Mesendoderm (in vitro differentiated cells): ENCODE measurements at regions not wholly inside any gene's neighbourhood (a gene's known extent, or its start where the extent isn't known, plus 50 kb on each side); places are given as distances from the start of the nearest gene placed in this dataset.

ENCODE experiments used
- DNase-seq: peaks from one replicate; pipeline ENCODE4 v3.0.0; 2013
- H2AK5ac ChIP-seq: 2 replicates; pipeline ENCODE4 v1.6.1; 2013; ENCODE audit warnings: low read length, inconsistent platforms
- H2BK120ac ChIP-seq: 2 replicates; pipeline ENCODE4 v1.6.1; 2013; ENCODE audit warnings: low read depth, mild to moderate bottlenecking, low read length, moderate library complexity, mixed read lengths
- H2BK15ac ChIP-seq: replicated peaks from 2 replicates; pipeline ENCODE4 v1.6.1; 2013; ENCODE audit warnings: low read depth, mild to moderate bottlenecking, moderate library complexity
- H2BK5ac ChIP-seq: 2 replicates; pipeline ENCODE4 v1.6.1; 2013; ENCODE audit warnings: low read length, inconsistent platforms
- H3K18ac ChIP-seq: 2 replicates; pipeline ENCODE4 v1.6.1; 2013; ENCODE audit warnings: mild to moderate bottlenecking, low read length, mixed read lengths
- H3K23ac ChIP-seq: one replicate; pipeline ENCODE4 v1.6.1; 2013; ENCODE audit warnings: low read length
- H3K27ac ChIP-seq: 2 replicates; pipeline ENCODE4 v1.5.1; 2013; ENCODE audit warnings: low read depth, mild to moderate bottlenecking, inconsistent platforms, low read length, moderate library complexity
- H3K27me3 ChIP-seq: 2 replicates; pipeline ENCODE4 v1.6.1; 2013; ENCODE audit warnings: low read length, control low read depth, mild to moderate bottlenecking, inconsistent platforms; ENCODE audit not compliant: insufficient read depth, poor library complexity
- H3K36me3 ChIP-seq: 2 replicates; pipeline ENCODE4 v1.6.1; 2013; ENCODE audit warnings: low read length, inconsistent platforms; ENCODE audit not compliant: control insufficient read depth, insufficient read depth
- H3K4ac ChIP-seq: one replicate; pipeline ENCODE4 v1.6.1; 2013; ENCODE audit warnings: low read depth, mild to moderate bottlenecking, low read length, moderate library complexity
- H3K4me1 ChIP-seq: 2 replicates; pipeline ENCODE4 v1.6.1; 2013; ENCODE audit warnings: low read depth, low read length, inconsistent platforms; ENCODE audit not compliant: control insufficient read depth
- H3K4me2 ChIP-seq: 2 replicates; pipeline ENCODE4 v1.6.1; 2013; ENCODE audit warnings: low read length
- H3K4me3 ChIP-seq: 2 replicates; pipeline ENCODE4 v1.5.1; 2013; ENCODE audit warnings: mild to moderate bottlenecking, low read length
- H3K56ac ChIP-seq: one replicate; pipeline ENCODE4 v1.6.1; 2013; ENCODE audit warnings: low read length
- H3K79me1 ChIP-seq: 2 replicates; pipeline ENCODE4 v1.6.1; 2013; ENCODE audit warnings: low read length, inconsistent platforms
- H3K79me2 ChIP-seq: 2 replicates; pipeline ENCODE4 v1.6.1; 2013; ENCODE audit warnings: mild to moderate bottlenecking, low read length; ENCODE audit not compliant: control insufficient read depth, insufficient read depth
- H3K9ac ChIP-seq: 2 replicates; pipeline ENCODE4 v1.6.1; 2013; ENCODE audit warnings: low read length, inconsistent platforms
- H4K5ac ChIP-seq: one replicate; pipeline ENCODE4 v1.6.1; 2013; ENCODE audit warnings: low read length
- H4K8ac ChIP-seq: one replicate; pipeline ENCODE4 v1.6.1; 2013; ENCODE audit warnings: low read depth, mild to moderate bottlenecking, control low read depth, low read length, moderate library complexity
- WGBS: extraction: QIAGEN DNeasy Blood & Tissue Kit; methylation state at CpG from one replicate; pipeline ENCODE4 v1.1.7; 2013; ENCODE audit warnings: low lambda C conversion rate, missing lambda C conversion rate; ENCODE audit not compliant: insufficient coverage; ENCODE audit errors: extremely low coverage; 5-methylcytosine and 5-hydroxymethylcytosine counted together

DNA sequence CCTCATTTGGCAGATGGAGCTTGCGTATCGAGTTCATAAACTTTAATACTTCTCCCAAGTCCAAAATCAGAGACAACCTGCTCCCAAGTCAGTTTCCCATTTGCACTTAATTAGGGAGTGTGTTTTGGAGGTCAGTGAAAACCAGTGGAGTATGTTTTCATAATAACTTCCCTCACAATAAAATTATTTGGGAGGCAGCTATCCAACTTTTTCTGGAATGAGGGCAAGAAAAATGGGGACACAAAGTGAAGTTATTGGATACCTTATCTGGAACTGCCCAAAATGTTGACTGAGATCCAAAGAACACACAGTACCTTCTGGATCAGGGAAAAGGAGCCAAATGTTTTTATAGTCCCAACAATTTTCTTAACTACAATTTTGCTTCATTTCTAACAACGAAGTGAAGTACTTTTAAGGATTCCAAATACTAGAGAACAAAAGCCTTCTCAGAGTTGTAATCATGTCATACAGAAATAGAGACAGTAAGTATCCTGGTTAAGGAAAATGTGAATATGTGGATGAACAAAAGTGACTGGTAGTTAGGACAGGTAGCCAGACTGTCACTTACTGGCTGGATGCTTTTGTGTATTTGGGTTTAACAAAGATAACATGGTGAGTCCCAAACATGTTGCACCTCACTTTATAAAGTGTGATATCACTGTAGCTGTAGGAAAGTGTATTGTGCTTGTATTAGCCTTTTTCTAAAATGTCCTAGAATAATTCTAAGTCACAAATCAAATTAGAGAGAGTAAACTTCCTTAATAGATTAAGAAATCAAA lies 325.0 kb downstream of the HLX start:
- Histone ChIP-seq H3K9ac (no peak overlapping the region), H3K79me2 (no peaks in the 10 kb centered on the region), H3K79me1 (no peaks in the 10 kb centered on the region), H3K23ac (no peak overlapping the region), H3K36me3 (no peaks in the 10 kb centered on the region), H3K27ac (no peak overlapping the region), H4K8ac (no peak overlapping the region), H3K4ac (no peak overlapping the region), H4K5ac (peak overlapping the region; percentile 71), H3K56ac (no peak overlapping the region), H2BK120ac (no peak overlapping the region), H3K4me2 (no peak overlapping the region), H3K18ac (no peak overlapping the region), H3K27me3 (no peaks in the 10 kb centered on the region), H2AK5ac (no peak overlapping the region), H2BK15ac (no peak overlapping the region), H3K4me3 (no peak overlapping the region), H2BK5ac (no peak overlapping the region), H3K4me1 (no peaks in the 10 kb centered on the region)
- WGBS: no CpG with 5 or more reads among the region's 3 CpGs
- peak; percentile 33 for DNase-seq

DNA sequence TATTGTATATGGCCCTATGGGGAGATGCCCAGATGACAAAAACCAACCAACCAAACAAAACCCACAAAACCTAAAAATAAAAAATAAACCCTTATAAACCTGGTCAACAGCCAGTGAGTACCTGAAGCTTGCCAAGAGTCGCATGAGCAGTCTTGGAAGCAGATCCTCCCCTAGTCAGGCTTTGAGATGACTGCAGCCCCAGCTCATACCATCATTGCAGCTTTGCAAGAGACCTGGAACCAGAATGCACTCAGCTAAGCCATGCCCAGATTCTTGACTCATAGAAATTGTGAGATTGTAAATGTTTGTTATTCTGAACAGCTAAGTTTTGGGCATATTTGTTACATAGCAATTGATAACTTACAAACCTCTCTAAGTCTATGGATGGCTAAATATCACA lies 326.8 kb downstream of the HLX start:
- no peak overlapping the region for H3K9ac ChIP-seq
- WGBS: no CpG with 5 or more reads among the region's 1 CpG
- H2BK120ac ChIP-seq: no peak overlapping the region
- H3K36me3 ChIP-seq: no peaks in the 10 kb centered on the region
- H4K5ac ChIP-seq: no peak overlapping the region
- no peak overlapping the region for H2BK5ac ChIP-seq
- no peak overlapping the region for H2AK5ac ChIP-seq
- DNase-seq: no peak
- H3K4me1 ChIP-seq: no peaks in the 10 kb centered on the region
- H3K27me3 ChIP-seq: no peaks in the 10 kb centered on the region
- H2BK15ac ChIP-seq: no peak overlapping the region
- no peaks in the 10 kb centered on the region for H3K79me2 ChIP-seq
- H3K4me2 ChIP-seq: no peak overlapping the region
- no peak overlapping the region for H3K18ac ChIP-seq
- no peak overlapping the region for H3K23ac ChIP-seq
- no peak overlapping the region for H3K56ac ChIP-seq
- no peak overlapping the region for H3K4ac ChIP-seq
- H3K79me1 ChIP-seq: no peaks in the 10 kb centered on the region
- no peak overlapping the region for H3K4me3 ChIP-seq
- no peak overlapping the region for H4K8ac ChIP-seq
- no peak overlapping the region for H3K27ac ChIP-seq

DNA sequence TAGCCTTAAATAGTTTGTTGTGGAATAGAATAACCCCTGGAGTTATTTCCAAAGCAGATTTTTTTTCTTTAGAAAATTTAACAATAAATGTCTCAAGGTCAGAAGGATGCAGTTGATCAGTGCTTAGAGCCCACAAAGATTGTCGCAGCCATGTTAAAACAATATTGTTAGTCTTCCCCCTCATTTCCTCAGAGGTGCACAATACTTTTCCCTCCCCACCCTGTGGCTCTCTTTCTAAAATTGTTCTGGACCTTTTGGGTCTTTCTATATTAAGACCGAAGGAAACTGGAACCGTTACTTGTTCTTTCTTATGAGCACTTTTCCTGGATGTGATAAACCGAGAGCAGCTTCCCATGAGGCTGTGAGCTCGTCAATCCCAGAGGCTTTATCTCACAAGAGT lies 333.7 kb downstream of the HLX start:
- no peaks in the 10 kb centered on the region for H3K79me2 ChIP-seq
- no peak overlapping the region for H3K9ac ChIP-seq
- no peak overlapping the region for H2AK5ac ChIP-seq
- H2BK120ac ChIP-seq: no peak overlapping the region
- no peak for DNase-seq
- no peak overlapping the region for H4K5ac ChIP-seq
- no peak overlapping the region for H3K4me2 ChIP-seq
- no peaks in the 10 kb centered on the region for H3K4me1 ChIP-seq
- no peaks in the 10 kb centered on the region for H3K36me3 ChIP-seq
- no peak overlapping the region for H3K4me3 ChIP-seq
- H3K27me3 ChIP-seq: no peaks in the 10 kb centered on the region
- H3K4ac ChIP-seq: no peak overlapping the region
- WGBS: no CpG with 5 or more reads among the region's 5 CpGs
- no peak overlapping the region for H3K56ac ChIP-seq
- no peaks in the 10 kb centered on the region for H3K79me1 ChIP-seq
- no peak overlapping the region for H2BK15ac ChIP-seq
- H2BK5ac ChIP-seq: no peak overlapping the region
- no peak overlapping the region for H4K8ac ChIP-seq
- no peak overlapping the region for H3K23ac ChIP-seq
- no peak overlapping the region for H3K27ac ChIP-seq
- H3K18ac ChIP-seq: no peak overlapping the region

DNA sequence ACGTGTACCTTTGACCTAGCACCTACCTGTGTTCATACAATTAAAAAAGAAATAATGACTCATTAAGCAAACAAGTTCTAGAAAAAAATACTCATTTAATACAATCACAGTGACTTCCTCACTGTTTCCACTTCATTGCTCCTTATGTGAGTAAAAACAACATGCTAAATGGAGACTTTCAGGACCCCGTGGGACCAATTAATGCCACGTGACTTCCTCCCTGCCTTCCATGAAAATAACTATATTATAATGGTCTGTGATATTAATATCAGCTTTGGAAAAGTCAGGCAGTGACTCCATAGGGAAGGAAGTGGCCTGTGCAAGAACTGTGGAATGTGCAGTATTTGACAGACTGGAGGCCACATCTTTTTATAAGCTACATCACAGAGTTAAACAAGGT lies 337.8 kb downstream of the HLX start:
- Histone ChIP-seq H2AK5ac (no peak overlapping the region), H2BK120ac (no peak overlapping the region)

DNA sequence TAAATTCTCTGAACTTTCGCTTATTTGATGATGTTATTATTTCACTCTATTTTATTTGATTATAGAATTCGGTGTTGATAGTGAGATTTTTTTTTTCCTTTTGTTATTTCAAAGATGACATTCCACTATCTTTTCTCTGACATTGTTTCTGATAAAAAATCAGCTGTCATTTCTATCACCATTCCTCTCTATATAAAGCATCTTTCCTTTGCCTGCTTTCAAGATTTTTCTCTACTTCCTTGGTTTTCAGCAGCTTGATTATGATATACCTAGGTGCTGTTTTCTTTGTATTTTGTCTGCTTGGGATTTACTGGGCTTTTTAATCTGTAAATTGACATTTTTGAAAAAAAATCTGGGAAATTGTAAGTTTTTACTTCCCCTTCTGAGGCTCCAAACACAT lies 344.0 kb downstream of the HLX start:
- DNase-seq: no peak
- Histone ChIP-seq H3K79me2 (no peaks in the 10 kb centered on the region), H3K4ac (no peak overlapping the region), H4K5ac (no peak overlapping the region), H2BK15ac (no peak overlapping the region), H3K27me3 (no peaks in the 10 kb centered on the region), H3K56ac (no peak overlapping the region), H3K36me3 (no peaks in the 10 kb centered on the region), H3K18ac (no peak overlapping the region), H4K8ac (no peak overlapping the region), H2BK120ac (no peak overlapping the region), H3K4me3 (no peak overlapping the region), H3K4me1 (peaks cover under 1% of the 10 kb centered on the region), H3K79me1 (no peaks in the 10 kb centered on the region), H3K27ac (no peak overlapping the region), H3K4me2 (no peak overlapping the region), H3K9ac (no peak overlapping the region), H2AK5ac (no peak overlapping the region), H2BK5ac (no peak overlapping the region), H3K23ac (no peak overlapping the region)
- WGBS: no CpG with 5 or more reads among the region's 2 CpGs

More for the DNA sequence above, 337.8 kb downstream of the HLX start:
- WGBS: no CpG with 5 or more reads among the region's 3 CpGs
- Histone ChIP-seq H3K4me2 (no peak overlapping the region), H3K79me1 (no peaks in the 10 kb centered on the region), H3K27me3 (no peaks in the 10 kb centered on the region), H3K4me1 (no peaks in the 10 kb centered on the region), H2BK5ac (no peak overlapping the region), H3K36me3 (no peaks in the 10 kb centered on the region), H3K4me3 (no peak overlapping the region), H3K23ac (no peak overlapping the region), H4K8ac (no peak overlapping the region), H3K9ac (no peak overlapping the region), H2BK15ac (no peak overlapping the region), H3K27ac (no peak overlapping the region), H3K79me2 (no peaks in the 10 kb centered on the region), H3K18ac (no peak overlapping the region), H4K5ac (no peak overlapping the region), H3K56ac (no peak overlapping the region), H3K4ac (no peak overlapping the region)
- no peak for DNase-seq

DNA sequence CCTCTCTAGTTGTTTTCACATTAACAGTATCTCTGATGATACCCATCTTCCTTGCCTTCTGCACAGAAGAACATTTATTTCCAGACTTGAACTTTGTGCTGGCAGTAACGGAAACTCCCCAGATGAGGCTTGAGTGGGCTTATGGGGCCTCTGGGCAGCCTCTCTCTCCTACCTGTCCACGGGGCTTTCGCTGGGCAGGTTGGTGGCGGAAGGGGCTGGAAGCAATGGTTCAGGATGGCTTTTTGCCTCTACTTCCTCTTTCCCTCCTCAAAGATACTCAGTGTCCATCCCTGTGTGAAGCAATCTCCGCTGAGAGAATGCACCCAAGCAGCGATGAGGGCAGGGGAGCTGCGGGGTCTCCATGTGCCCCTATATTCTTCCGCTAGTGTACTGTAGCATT lies 348.2 kb downstream of the HLX start:
- no peak overlapping the region for H3K27ac ChIP-seq
- H2BK5ac ChIP-seq: no peak overlapping the region
- H2BK120ac ChIP-seq: no peak overlapping the region
- H3K4ac ChIP-seq: no peak overlapping the region
- no peaks in the 10 kb centered on the region for H3K79me2 ChIP-seq
- no peak overlapping the region for H3K4me2 ChIP-seq
- no peak overlapping the region for H3K18ac ChIP-seq
- DNase-seq: no peak
- H3K56ac ChIP-seq: no peak overlapping the region
- no CpG with 5 or more reads among the region's 8 CpGs for WGBS
- no peaks in the 10 kb centered on the region for H3K27me3 ChIP-seq
- H2AK5ac ChIP-seq: no peak overlapping the region
- no peaks in the 10 kb centered on the region for H3K36me3 ChIP-seq
- H3K4me1 ChIP-seq: peaks cover 6% of the 10 kb centered on the region
- H3K79me1 ChIP-seq: no peaks in the 10 kb centered on the region
- H3K4me3 ChIP-seq: no peak overlapping the region
- no peak overlapping the region for H3K23ac ChIP-seq
- no peak overlapping the region for H2BK15ac ChIP-seq
- no peak overlapping the region for H4K8ac ChIP-seq
- H4K5ac ChIP-seq: no peak overlapping the region
- H3K9ac ChIP-seq: no peak overlapping the region
